ENCODE measurements at regions not wholly inside any gene's neighbourhood (a gene's known extent, or its start where the extent isn't known, plus 50 kb on each side); places are given as distances from the start of the nearest gene placed in this dataset.

GRCh38 chr9:27847380-27847779, 274.1 kb upstream of the C9orf72 start:
- Histone ChIP-seq H3K4me2 (ENCODE audit: low read depth, low read length) (no peak overlapping the region), H4K20me1 (ENCODE audit: insufficient read depth, low read length) (no peaks in the 10 kb centered on the region), H3K27me3 (ENCODE audit: control insufficient read depth in 1 of 2, insufficient read depth in 2 of 2, low read length in 2 of 2) (no peaks in the 10 kb centered on the region; a peak in 1 of 5 replicates), H3K4me3 (replicated peaks in 1 of 3; ENCODE audit: insufficient read depth in 1 of 3, low read depth in 2 of 3, low read length in 3 of 3) (no peak overlapping the region), H3K36me3 (replicated peaks in 1 of 2; ENCODE audit: control insufficient read depth in 1 of 2, insufficient read depth in 2 of 2, low read length in 2 of 2) (no peaks in the 10 kb centered on the region), H3K79me2 (ENCODE audit: insufficient read depth, low read length) (no peaks in the 10 kb centered on the region), H3K27ac (ENCODE audit: extremely low read length, insufficient read depth, low read length) (no peak overlapping the region), H3K9me3 (ENCODE audit: low read length) (no peaks in the 10 kb centered on the region), H3K9ac (ENCODE audit: insufficient read depth, low read depth, low read length) (no peak overlapping the region), H2AFZ (ENCODE audit: low read length) (no peak overlapping the region), H3K4me1 (ENCODE audit: insufficient read depth, low read length) (no peaks in the 10 kb centered on the region)
- CTCF ChIA-PET (ENCODE audit: low intra/inter-chr PET ratio, low total read pairs), result no interaction called here
- intact Hi-C loops (cut with micrococcal nuclease; ENCODE audit: unreplicated experiment), result no loop called here
- FAIRE-seq, result no peak
- TF ChIP-seq ATF6 (CRISPR knock-in tag; conservative IDR thresholded peaks at IDR 0.05), result no peak
- no peak for ATAC-seq
- POLR2A ChIA-PET, result no interaction called here
- in situ Hi-C loops (cut with HindIII; ENCODE audit: extremely low pct_ligation_motif_present, low pct_unique_long_range_greater_than_20kb), result no loop called here
- no TSS peak for BruUV-seq (replicated peaks)
- DNase-seq (ENCODE audit: low spot score), result no peak

- ChIA-PET CTCF (ENCODE audit: low intra/inter-chr PET ratio, low total read pairs) (no interaction called here), POLR2A (no interaction called here)
- Histone ChIP-seq H3K9ac (ENCODE audit: insufficient read depth, low read depth, low read length) (no peak overlapping the region), H3K27ac (ENCODE audit: extremely low read length, insufficient read depth, low read length) (no peak overlapping the region), H3K4me1 (ENCODE audit: insufficient read depth, low read length) (no peaks in the 10 kb centered on the region), H3K4me2 (ENCODE audit: low read depth, low read length) (no peak overlapping the region), H3K36me3 (replicated peaks in 1 of 2; ENCODE audit: control insufficient read depth in 1 of 2, insufficient read depth in 2 of 2, low read length in 2 of 2) (no peaks in the 10 kb centered on the region), H3K79me2 (ENCODE audit: insufficient read depth, low read length) (no peaks in the 10 kb centered on the region), H3K27me3 (ENCODE audit: control insufficient read depth in 1 of 2, insufficient read depth in 2 of 2, low read length in 2 of 2) (no peaks in the 10 kb centered on the region; a peak in 1 of 5 replicates), H2AFZ (ENCODE audit: low read length) (no peak overlapping the region), H3K4me3 (replicated peaks in 1 of 3; ENCODE audit: insufficient read depth in 1 of 3, low read depth in 2 of 3, low read length in 3 of 3) (no peak overlapping the region), H4K20me1 (ENCODE audit: insufficient read depth, low read length) (no peaks in the 10 kb centered on the region), H3K9me3 (ENCODE audit: low read length) (no peaks in the 10 kb centered on the region)
- ATAC-seq (peak; percentile 46; the same call in 2 of the 3 replicates), FAIRE-seq (no peak), DNase-seq (ENCODE audit: low spot score) (no peak)
- intact Hi-C loops (cut with micrococcal nuclease; ENCODE audit: unreplicated experiment) (no loop called here), in situ Hi-C loops (cut with HindIII; ENCODE audit: extremely low pct_ligation_motif_present, low pct_unique_long_range_greater_than_20kb) (no loop called here)
- BruUV-seq (replicated peaks), result no TSS peak
- 0% methylated on average over 1 of the region's 1 CpG for WGBS (ENCODE audit: low lambda C conversion rate)
- TF ChIP-seq THYN1 (CRISPR knock-in tag; IDR thresholded peaks at IDR 0.05; ENCODE audit: borderline replicate concordance, low read depth) (no peak), ZBTB39 (CRISPR knock-in tag; IDR thresholded peaks at IDR 0.05) (no peak), ZBTB7A (CRISPR knock-in tag; IDR thresholded peaks at IDR 0.05) (no peak), LBX2 (CRISPR knock-in tag; IDR thresholded peaks at IDR 0.05; ENCODE audit: borderline replicate concordance) (no peak), ZNF558 (CRISPR knock-in tag; IDR thresholded peaks at IDR 0.05; ENCODE audit: borderline replicate concordance) (no peak), GLI4 (CRISPR knock-in tag; IDR thresholded peaks at IDR 0.05; ENCODE audit: borderline replicate concordance) (no peak), PRPF4 (IDR thresholded peaks at IDR 0.05; ENCODE audit: low read depth, low read length, poor library complexity, severe bottlenecking) (no peak)
Observed at GRCh38 chr9:27847818-27848217, 274.5 kb upstream of the C9orf72 start.
